ENCODE measurements at regions not wholly inside any gene's neighbourhood (a gene's known extent, or its start where the extent isn't known, plus 50 kb on each side); places are given as distances from the start of the nearest gene placed in this dataset.

DNA sequence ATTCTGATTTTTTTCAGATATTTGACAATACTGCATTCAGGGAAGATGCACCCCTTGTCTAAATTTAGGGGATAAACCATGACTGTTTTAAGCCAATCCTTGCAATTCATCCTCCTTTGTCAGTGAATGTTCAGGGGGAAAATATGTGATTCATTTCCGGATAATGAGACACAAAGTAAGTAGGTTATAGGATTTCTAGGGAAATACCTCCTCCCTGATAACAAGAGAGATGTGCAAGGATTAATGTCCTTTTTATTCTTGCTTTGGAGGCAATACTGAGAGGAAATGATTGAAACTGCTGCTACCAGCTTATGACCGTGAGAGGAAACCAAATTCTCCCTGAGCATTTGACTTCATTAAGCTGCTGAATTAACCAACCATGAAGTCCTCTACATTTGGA is 161.3 kb upstream of the EYA4 start:
- Histone ChIP-seq H4K20me1 (ENCODE audit: insufficient read depth, low read length) (no peaks in the 10 kb centered on the region), H3K27ac (ENCODE audit: low read length) (no peak overlapping the region), H3F3A (ENCODE audit: insufficient read depth, low read length) (no peaks in the 10 kb centered on the region), H3K9ac (ENCODE audit: low read length) (no peak overlapping the region), H3K9me3 (replicated peaks; ENCODE audit: insufficient read depth, low read length) (no peaks in the 10 kb centered on the region), H3K79me2 (ENCODE audit: low read length) (no peaks in the 10 kb centered on the region), H3K9me2 (replicated peaks; ENCODE audit: insufficient read depth, low read length) (no peaks in the 10 kb centered on the region), H3K4me1 (ENCODE audit: low read length) (no peaks in the 10 kb centered on the region; the same call in 1 of the 2 replicates), H3K4me2 (ENCODE audit: low read depth, low read length) (no peak overlapping the region), H3K36me3 (replicated peaks; ENCODE audit: insufficient read depth, low read length) (no peaks in the 10 kb centered on the region), H3K4me3 (ENCODE audit: low read length) (no peak overlapping the region), H2AFZ (ENCODE audit: low read length) (no peak overlapping the region), H3K27me3 (replicated peaks; ENCODE audit: insufficient read depth, low read length) (no peaks in the 10 kb centered on the region)
- TF ChIP-seq, protein P1, sequence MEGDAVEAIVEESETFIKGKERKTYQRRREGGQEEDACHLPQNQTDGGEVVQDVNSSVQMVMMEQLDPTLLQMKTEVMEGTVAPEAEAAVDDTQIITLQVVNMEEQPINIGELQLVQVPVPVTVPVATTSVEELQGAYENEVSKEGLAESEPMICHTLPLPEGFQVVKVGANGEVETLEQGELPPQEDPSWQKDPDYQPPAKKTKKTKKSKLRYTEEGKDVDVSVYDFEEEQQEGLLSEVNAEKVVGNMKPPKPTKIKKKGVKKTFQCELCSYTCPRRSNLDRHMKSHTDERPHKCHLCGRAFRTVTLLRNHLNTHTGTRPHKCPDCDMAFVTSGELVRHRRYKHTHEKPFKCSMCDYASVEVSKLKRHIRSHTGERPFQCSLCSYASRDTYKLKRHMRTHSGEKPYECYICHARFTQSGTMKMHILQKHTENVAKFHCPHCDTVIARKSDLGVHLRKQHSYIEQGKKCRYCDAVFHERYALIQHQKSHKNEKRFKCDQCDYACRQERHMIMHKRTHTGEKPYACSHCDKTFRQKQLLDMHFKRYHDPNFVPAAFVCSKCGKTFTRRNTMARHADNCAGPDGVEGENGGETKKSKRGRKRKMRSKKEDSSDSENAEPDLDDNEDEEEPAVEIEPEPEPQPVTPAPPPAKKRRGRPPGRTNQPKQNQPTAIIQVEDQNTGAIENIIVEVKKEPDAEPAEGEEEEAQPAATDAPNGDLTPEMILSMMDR (IDR thresholded peaks at IDR 0.05; ENCODE audit: low read length): no peak
- TF ChIP-seq EZH2 (optimal IDR thresholded peaks at IDR 0.05; ENCODE audit: low read depth, low read length): no peak
- TF ChIP-seq EZH2phosphoT487 (IDR thresholded peaks at IDR 0.05; ENCODE audit: low read length): no peak
- no peak for DNase-seq

DNA sequence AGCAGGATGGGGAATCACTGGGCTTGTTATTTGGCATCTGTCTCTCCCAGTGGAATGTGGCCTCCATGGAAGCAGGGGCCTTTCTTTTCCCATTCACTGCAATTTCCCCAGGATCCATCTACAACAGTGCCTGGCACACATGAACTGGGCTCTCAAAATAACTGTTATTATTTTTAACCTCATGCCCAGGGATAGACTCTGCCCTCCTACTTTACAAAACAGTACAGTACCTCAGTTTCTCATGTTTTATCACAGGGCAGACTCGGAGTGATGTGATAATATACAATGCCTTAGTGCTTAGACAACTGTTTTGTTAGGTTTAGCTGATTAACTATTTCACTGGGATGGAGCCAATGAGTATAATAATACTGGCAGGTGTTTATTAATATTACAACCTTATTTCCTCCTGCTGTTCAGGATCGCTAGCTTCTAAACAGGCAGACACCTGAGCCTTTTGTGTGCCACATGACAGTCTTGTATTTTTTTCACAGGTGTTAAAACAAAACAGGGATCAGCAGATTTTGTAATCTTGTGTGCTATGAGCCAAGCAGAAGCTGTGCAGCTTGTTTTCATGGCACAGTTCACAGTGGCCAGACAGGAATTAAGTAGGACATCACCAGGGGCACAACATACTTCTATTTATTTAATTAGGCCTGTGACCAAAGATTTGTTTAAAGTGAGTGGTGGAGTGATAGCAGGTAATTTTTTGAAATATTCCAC is 157.7 kb upstream of the EYA4 start:
- no peaks in the 10 kb centered on the region for H3K36me3 ChIP-seq (replicated peaks; ENCODE audit: insufficient read depth, low read length)
- peak; percentile 23 for DNase-seq
- H3K9ac ChIP-seq (ENCODE audit: low read length): no peak overlapping the region
- H3K4me2 ChIP-seq (ENCODE audit: low read depth, low read length): no peak overlapping the region
- H3K4me3 ChIP-seq (ENCODE audit: low read length): no peak overlapping the region
- H3K9me2 ChIP-seq (replicated peaks; ENCODE audit: insufficient read depth, low read length): no peaks in the 10 kb centered on the region
- H4K20me1 ChIP-seq (ENCODE audit: insufficient read depth, low read length): no peaks in the 10 kb centered on the region
- no peak overlapping the region for H3K27ac ChIP-seq (ENCODE audit: low read length)
- no peaks in the 10 kb centered on the region for H3K27me3 ChIP-seq (replicated peaks; ENCODE audit: insufficient read depth, low read length)
- TF ChIP-seq EZH2 (optimal IDR thresholded peaks at IDR 0.05; ENCODE audit: low read depth, low read length) (no peak), EZH2phosphoT487 (IDR thresholded peaks at IDR 0.05; ENCODE audit: low read length) (no peak)
- TF ChIP-seq, protein P1 (IDR thresholded peaks at IDR 0.05; ENCODE audit: low read length): no peak
- H3K79me2 ChIP-seq (ENCODE audit: low read length): no peaks in the 10 kb centered on the region
- H3K4me1 ChIP-seq (ENCODE audit: low read length): no peaks in the 10 kb centered on the region; the same call in 1 of the 2 replicates
- no peak overlapping the region for H2AFZ ChIP-seq (ENCODE audit: low read length)
- H3F3A ChIP-seq (ENCODE audit: insufficient read depth, low read length): no peaks in the 10 kb centered on the region
- H3K9me3 ChIP-seq (replicated peaks; ENCODE audit: insufficient read depth, low read length): no peaks in the 10 kb centered on the region

DNA sequence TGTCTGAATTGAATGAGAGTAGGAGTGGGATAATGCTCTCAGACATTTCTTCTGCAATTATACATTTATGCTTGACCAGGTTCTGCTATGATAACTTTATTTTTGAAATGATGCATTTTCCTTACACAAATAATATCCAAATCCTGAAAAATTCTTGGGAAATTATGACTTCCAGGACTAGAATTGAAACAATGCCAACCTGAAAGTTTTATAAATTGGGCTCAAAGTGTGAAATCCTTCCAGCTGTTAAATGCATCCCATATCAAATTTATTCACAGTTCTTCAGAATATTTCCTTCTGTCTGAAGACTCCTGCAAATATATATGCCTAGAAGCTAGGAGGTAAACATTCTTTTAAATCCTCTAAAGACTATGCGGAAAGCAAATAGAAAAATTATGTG is 155.7 kb upstream of the EYA4 start:
- Histone ChIP-seq H3K9me2 (replicated peaks; ENCODE audit: insufficient read depth, low read length) (no peaks in the 10 kb centered on the region), H4K20me1 (ENCODE audit: insufficient read depth, low read length) (no peaks in the 10 kb centered on the region), H2AFZ (ENCODE audit: low read length) (no peak overlapping the region), H3K27me3 (replicated peaks; ENCODE audit: insufficient read depth, low read length) (no peaks in the 10 kb centered on the region), H3K36me3 (replicated peaks; ENCODE audit: insufficient read depth, low read length) (no peaks in the 10 kb centered on the region), H3F3A (ENCODE audit: insufficient read depth, low read length) (no peaks in the 10 kb centered on the region), H3K4me1 (ENCODE audit: low read length) (no peaks in the 10 kb centered on the region; the same call in 1 of the 2 replicates), H3K4me2 (ENCODE audit: low read depth, low read length) (no peak overlapping the region), H3K79me2 (ENCODE audit: low read length) (no peaks in the 10 kb centered on the region), H3K9ac (ENCODE audit: low read length) (no peak overlapping the region), H3K9me3 (replicated peaks; ENCODE audit: insufficient read depth, low read length) (no peaks in the 10 kb centered on the region), H3K27ac (ENCODE audit: low read length) (no peak overlapping the region), H3K4me3 (ENCODE audit: low read length) (no peak overlapping the region)
- TF ChIP-seq EZH2phosphoT487 (IDR thresholded peaks at IDR 0.05; ENCODE audit: low read length) (no peak), EZH2 (optimal IDR thresholded peaks at IDR 0.05; ENCODE audit: low read depth, low read length) (no peak)
- TF ChIP-seq, protein P1 (IDR thresholded peaks at IDR 0.05; ENCODE audit: low read length): no peak
- DNase-seq: no peak
